Heart right ventricle (tissue), 16 donors: ENCODE measurements at regions not wholly inside any gene's neighbourhood (a gene's known extent, or its start where the extent isn't known, plus 50 kb on each side); places are given as distances from the start of the nearest gene placed in this dataset.
A peak's percentile ranks its signal among the peaks of the same experiment; 100 is the strongest.

Experiments used
- ATAC-seq, 8 donors: fragments of 200-7000 bp; cut with Tn5 transposase; one replicate each; pipeline ENCODE4 v1.9.1; 2020; ENCODE audit warnings: mild to moderate bottlenecking in 8 of 8, moderate library complexity in 8 of 8, moderate number of reproducible peaks in 1 of 8
- DNase-seq, 2 donors: peaks; one replicate each; pipeline ENCODE4 v3.0.0-alpha.2; 2020
- H3K27ac ChIP-seq, 10 donors: fragments of 200-600 bp; sonication (generic) in 2 of 10; one replicate each; pipeline versions ENCODE4 v1.5.0 to v1.8.0; 2020 to 2022; ENCODE audit warnings: mild to moderate bottlenecking in 3 of 10
- H3K27me3 ChIP-seq, 7 donors: fragments of 200-600 bp; one replicate each; pipeline ENCODE4 v1.8.0; 2021 to 2022; ENCODE audit warnings: mild to moderate bottlenecking in 2 of 7
- H3K36me3 ChIP-seq, 9 donors: fragments of 200-600 bp; sonication (generic) in 1 of 9; one replicate each; pipeline versions ENCODE4 v1.5.0 to v1.8.0; 2020 to 2022; ENCODE audit warnings: mild to moderate bottlenecking in 2 of 9
- H3K4me1 ChIP-seq, 9 donors: fragments of 200-600 bp; sonication (generic) in 1 of 9; one replicate each; pipeline versions ENCODE4 v1.5.0 to v1.8.0; 2020 to 2022; ENCODE audit warnings: mild to moderate bottlenecking in 4 of 9
- H3K4me3 ChIP-seq, 10 donors: fragments of 200-600 bp; sonication (generic) in 2 of 10; one replicate each; pipeline versions ENCODE4 v1.5.0 to v1.8.0; 2020 to 2022; ENCODE audit warnings: mild to moderate bottlenecking in 7 of 10, moderate library complexity in 2 of 10
- H3K9me3 ChIP-seq, 11 donors: fragments of 200-600 bp in 10 of 11; sonication (generic) in 2 of 11; one replicate each; pipeline versions ENCODE4 v1.5.0 to v1.8.0; 2013 to 2022; ENCODE audit warnings: mild to moderate bottlenecking in 2 of 11, control low read depth in 1 of 11, moderate library complexity in 1 of 11
- CTCF ChIP-seq, 9 donors: fragments of 200-600 bp; sonication (generic) in 2 of 9; IDR thresholded peaks; one replicate each; pipeline versions ENCODE4 v1.5.0 to v1.8.0; 2021 to 2022; ENCODE audit warnings: antibody characterized with exemption in 9 of 9, mild to moderate bottlenecking in 5 of 9, moderate library complexity in 1 of 9
- WGBS, 2 donors: extraction: QIAGEN DNeasy Blood & Tissue Kit; methylation state at CpG; one replicate each; pipeline ENCODE4 v1.1.7; 2013; ENCODE audit warnings: inconsistent platforms in 1 of 2; 5-methylcytosine and 5-hydroxymethylcytosine counted together
- intact Hi-C, 10 donors: fragments of 100-400 bp; cut with DNase I; formaldehyde crosslinking; loops; one replicate each; pipeline versions ENCODE4 v1.11.1 to v1.14.2; 2022
- donor health status: Arrhythmogenic right ventricular cardiomyopathy.
- donor health status: ischemic (EF 13 %, LVEDD 7.1; RV severe dilation, severe dysfunction).
- donor health status: healthy with polysubstance abuse.
- donor health status: DM: no; HTN: yes; CAD: no.
- donor health status: DM: no; HTN: no; CAD: no.
- donor health status: ischemic (EF 25% LVEDD 6.9; RV normal size, moderate dysfunction).
- donor health status: ischemic (EF 25% LVEDD 5.7; RV mildly dilated, moderate dysfunction).
- donor health status: healthy.
- donor health status: DM: yes; HTN: yes; CAD: no.
- donor health status: Ischemic cardiomyopathy.
- donor health status: ischemic (EF 35%, LVEDD 5.7; RV mildly dilated, moderate dysfunction).
- donor health status: nonischemic (EF 11% LVEDD 7.7; RV severe dilation, severe dysfunction).
- donor health status: DM: yes; HTN: yes; CAD: no.
- donor health status: PGD.
- donor health status: ischemic (EF 29% LVEDD 5.4; RV normal size, mild dysfunction).
- donor health status: nonischemic (EF 23%, LVEDD 6.1; RV moderate dilation, normal function).

DNA sequence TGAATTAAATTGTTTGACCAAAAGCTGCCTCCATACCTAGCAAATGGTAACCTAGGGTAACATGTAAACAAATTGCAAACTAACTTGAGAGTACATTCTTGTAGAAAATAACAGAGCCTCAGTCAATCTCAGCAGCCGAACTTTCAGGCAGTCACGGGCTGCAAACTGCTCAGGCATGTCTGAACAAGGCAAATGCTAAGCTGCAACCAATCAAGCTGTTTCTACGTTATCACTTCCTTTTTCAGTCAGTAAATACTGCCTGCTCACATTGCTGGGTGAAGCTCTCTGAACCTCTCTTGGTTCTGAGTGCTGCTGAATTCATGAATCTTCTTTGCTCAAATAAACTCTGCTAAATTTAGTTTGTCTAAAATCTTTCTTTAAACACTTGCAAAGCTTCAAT, 1212.4 kb downstream of the SORCS1 start:
- TF ChIP-seq CTCF (IDR thresholded peaks at IDR 0.05) = no peak
- Histone ChIP-seq H3K9me3 (no peaks in the 10 kb centered on the region), H3K27me3 (no peaks in the 10 kb centered on the region), H3K27ac (no peak overlapping the region), H3K36me3 (no peaks in the 10 kb centered on the region), H3K4me3 (no peak overlapping the region), H3K4me1 (peaks cover 0 to 4% (median 0%) of the 10 kb centered on the region in 9 donors)
- intact Hi-C loops = loop anchor here in 7 of 10 donors (5.0 to 10.0 kb wide), 5 partner anchors 220 to 623 kb away; no protein-coding TSS in a partner anchor
- no peak for DNase-seq
- peak in 7 of 8 donors; percentile 46 to 85 (median 71) for ATAC-seq
- 1 to 5% methylated on average over 3 of the region's 3 CpGs for WGBS, 2 donors

DNA sequence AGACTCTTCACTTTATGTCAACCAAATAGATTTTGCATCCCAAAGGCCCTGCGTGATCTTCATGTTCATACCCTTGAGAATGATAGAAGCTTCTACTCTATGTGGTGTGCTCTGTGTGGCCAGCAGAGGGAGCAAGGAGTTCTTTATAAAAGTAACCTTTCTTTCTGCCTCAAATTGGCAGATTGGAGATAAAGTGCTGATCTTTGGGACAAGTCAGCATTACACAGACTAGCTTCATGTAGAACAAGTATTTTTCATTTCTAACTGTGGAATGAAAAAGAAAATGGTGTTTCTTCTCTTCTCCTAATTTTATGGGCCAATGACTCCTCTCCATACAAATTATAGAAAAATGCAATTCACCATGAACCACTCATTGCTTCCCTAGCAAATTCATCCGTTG, 1214.1 kb downstream of the SORCS1 start:
- no peaks in the 10 kb centered on the region for H3K9me3 ChIP-seq
- no peaks in the 10 kb centered on the region for H3K27me3 ChIP-seq
- intact Hi-C loops = loop anchor here in 8 of 10 donors (2.0 to 10.0 kb wide), 6 partner anchors 222 to 624 kb away; no protein-coding TSS in a partner anchor
- peaks cover 0 to 4% (median 0%) of the 10 kb centered on the region in 9 donors for H3K4me1 ChIP-seq
- TF ChIP-seq CTCF (IDR thresholded peaks at IDR 0.05) = peak; percentile 36 to 83 (median 76)
- DNase-seq (peak in 1 of 2 donors; percentile 39), ATAC-seq (peak in 2 of 8 donors; percentile 20 to 53)
- WGBS, 2 donors = 52 to 56% methylated on average over 2 of the region's 2 CpGs
- no peaks in the 10 kb centered on the region for H3K36me3 ChIP-seq
- no peak overlapping the region for H3K27ac ChIP-seq
- no peak overlapping the region for H3K4me3 ChIP-seq

GRCh38 chr10:105949721-105950120, 1214.8 kb downstream of the SORCS1 start:
- H3K36me3 ChIP-seq = no peaks in the 10 kb centered on the region

DNA sequence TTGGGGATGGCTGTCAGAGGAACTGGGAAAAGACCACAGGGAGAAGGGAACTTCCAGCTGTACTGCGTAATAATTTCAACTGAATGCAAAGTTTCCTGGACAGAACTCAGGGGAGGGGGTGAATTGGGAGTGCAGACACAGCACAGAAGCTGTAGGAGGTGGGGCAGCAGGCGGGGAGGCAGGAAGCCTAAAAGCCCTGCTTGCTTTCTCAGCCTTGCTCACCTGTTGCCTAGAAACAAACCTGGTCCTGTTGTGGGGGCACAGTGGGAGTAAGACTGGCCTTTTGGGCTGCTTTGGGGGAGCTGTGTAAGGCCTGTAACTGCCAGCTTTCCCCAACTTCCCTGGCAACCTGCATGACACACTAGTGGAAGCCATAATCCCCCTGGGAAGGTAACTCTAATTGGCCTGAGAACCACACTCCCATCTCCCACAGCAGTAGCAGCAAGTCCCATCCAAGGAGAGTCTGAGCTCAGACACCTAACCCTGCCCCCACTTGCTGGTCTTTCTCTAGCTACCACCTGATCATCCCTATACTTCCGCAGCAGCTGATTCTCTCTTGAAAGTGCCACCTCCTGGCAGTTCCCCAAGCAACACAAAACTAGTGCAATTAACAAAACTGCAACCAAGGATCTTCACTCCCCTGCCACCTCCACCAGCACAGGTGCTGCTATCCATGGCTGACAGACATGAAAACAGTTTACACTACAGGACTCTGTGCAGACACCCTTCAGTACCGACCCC, 1239.3 kb downstream of the SORCS1 start:
- Histone ChIP-seq H3K4me3 (no peak overlapping the region), H3K4me1 (no peaks in the 10 kb centered on the region), H3K27me3 (peaks cover 0 to 6% (median 0%) of the 10 kb centered on the region in 7 donors), H3K27ac (no peak overlapping the region), H3K9me3 (peaks cover 0 to 29% (median 12%) of the 10 kb centered on the region in 11 donors), H3K36me3 (no peaks in the 10 kb centered on the region)
- 54 to 63% methylated on average over 4 of the region's 4 CpGs for WGBS, 2 donors
- intact Hi-C loops = no loop called here
- no peak for ATAC-seq
- TF ChIP-seq CTCF (IDR thresholded peaks at IDR 0.05) = no peak
- DNase-seq = no peak

More at GRCh38 chr10:105949721-105950120, 1214.8 kb downstream of the SORCS1 start:
- no peaks in the 10 kb centered on the region for H3K27me3 ChIP-seq
- H3K27ac ChIP-seq = no peak overlapping the region
- ATAC-seq (no peak), DNase-seq (no peak)
- no peak for TF ChIP-seq CTCF (IDR thresholded peaks at IDR 0.05)
- peaks cover 0 to 4% (median 0%) of the 10 kb centered on the region in 9 donors for H3K4me1 ChIP-seq
- H3K9me3 ChIP-seq = no peaks in the 10 kb centered on the region
- intact Hi-C loops = loop anchor here in 8 of 10 donors (2.0 to 10.0 kb wide), 6 partner anchors 223 to 625 kb away; no protein-coding TSS in a partner anchor
- WGBS, 2 donors = 37 to 45% methylated on average over 2 of the region's 2 CpGs
- H3K4me3 ChIP-seq = no peak overlapping the region
